ENCODE measurements at regions not wholly inside any gene's neighbourhood (a gene's known extent, or its start where the extent isn't known, plus 50 kb on each side); places are given as distances from the start of the nearest gene placed in this dataset.

DNA sequence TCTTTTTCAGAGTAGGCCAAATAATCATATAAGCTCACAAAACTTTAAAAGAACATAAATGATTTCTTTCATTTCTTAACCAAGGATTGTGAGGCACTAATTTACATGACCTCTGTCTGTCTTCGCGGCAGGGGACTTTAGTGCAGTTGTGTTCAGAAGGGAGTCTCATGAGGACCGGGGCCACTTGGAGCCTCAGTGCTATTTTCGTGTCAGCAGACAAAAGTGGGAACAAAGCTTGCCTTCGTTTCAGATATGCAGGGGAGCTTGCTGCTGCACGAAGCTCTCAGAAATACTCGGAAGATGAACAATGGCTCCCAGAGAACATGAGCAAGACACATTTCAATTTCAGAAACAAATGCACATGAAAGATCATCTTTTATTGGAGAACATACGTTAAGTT, 497.0 kb downstream of the CDH26 start:
- no peaks in the 10 kb centered on the region; the same call in 1 of the 2 replicates for H3K27me3 ChIP-seq (ENCODE audit: control insufficient read depth, insufficient read depth, low read length)
- DNase-seq, result no peak
- no peaks in the 10 kb centered on the region for H3K36me3 ChIP-seq (replicated peaks; ENCODE audit: control insufficient read depth, insufficient read depth, low read length)

DNA sequence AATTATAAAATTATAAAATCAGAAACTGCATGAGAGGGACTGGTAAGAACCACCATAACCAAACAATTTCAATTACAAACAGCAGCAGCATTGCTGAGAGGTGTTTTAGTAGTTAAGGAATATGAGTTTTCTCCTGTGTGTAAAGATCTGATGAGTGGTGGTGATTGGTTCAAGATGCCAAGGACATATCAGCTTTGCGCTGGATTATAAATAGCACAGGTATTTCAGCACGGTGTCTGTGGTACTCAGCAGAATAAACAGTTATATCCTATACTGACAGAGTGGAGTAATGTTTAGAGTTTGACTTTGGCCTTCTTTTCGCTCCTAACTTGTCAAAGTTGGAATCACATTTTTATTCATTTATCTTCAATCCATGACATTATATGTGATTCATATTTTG, 501.0 kb downstream of the CDH26 start:
- no peak overlapping the region for H3K4me3 ChIP-seq (ENCODE audit: insufficient read depth, low read depth, low read length)
- no peak for DNase-seq
- no peaks in the 10 kb centered on the region; the same call in 1 of the 2 replicates for H3K27me3 ChIP-seq (ENCODE audit: control insufficient read depth, insufficient read depth, low read length)
- H3K36me3 ChIP-seq (replicated peaks; ENCODE audit: control insufficient read depth, insufficient read depth, low read length), result no peaks in the 10 kb centered on the region

More for the DNA sequence above, 497.0 kb downstream of the CDH26 start:
- no peak overlapping the region for H3K4me3 ChIP-seq (ENCODE audit: insufficient read depth, low read depth, low read length)

DNA sequence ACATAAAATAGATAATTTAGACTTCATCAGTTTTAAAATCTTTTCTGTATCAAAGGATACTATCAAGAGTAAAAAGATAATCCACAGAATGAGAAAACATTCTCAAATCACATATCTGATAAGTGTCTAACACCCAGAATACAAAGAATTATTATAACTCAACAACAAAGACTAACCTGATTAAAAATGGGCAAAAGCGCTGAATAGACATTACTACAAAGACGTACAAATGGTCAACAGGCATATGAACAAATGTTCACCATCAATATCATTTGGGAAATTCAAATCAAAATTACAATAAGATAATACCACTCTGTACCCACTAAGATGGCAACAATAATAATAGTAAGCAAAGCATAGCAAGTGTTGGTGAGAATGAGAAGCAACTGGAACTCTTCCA, 503.8 kb downstream of the CDH26 start:
- H3K27me3 ChIP-seq (ENCODE audit: control insufficient read depth, insufficient read depth, low read length), result no peaks in the 10 kb centered on the region; the same call in 1 of the 2 replicates
- H3K4me3 ChIP-seq (ENCODE audit: insufficient read depth, low read depth, low read length), result no peak overlapping the region
- DNase-seq, result no peak
- H3K36me3 ChIP-seq (replicated peaks; ENCODE audit: control insufficient read depth, insufficient read depth, low read length), result no peaks in the 10 kb centered on the region

DNA sequence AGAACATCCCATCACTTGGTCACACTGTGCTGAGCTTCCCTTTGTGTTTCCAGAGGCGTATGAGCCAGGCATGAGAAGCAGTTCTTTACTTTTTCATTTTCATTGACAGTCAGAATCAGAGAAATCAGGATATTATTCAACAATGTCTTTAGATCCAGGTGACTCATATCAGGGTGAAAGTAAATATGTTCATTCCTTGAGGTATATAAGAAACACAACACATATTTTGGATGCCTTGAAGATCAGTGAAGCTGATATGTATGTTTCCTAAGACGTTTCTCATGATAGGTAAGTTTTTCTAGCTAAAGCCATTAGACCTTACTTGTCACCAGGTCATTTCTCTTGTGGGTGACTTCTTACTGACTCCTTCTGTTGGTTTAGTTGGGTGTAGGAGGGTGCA, 505.6 kb downstream of the CDH26 start:
- Histone ChIP-seq H3K36me3 (replicated peaks; ENCODE audit: control insufficient read depth, insufficient read depth, low read length) (no peaks in the 10 kb centered on the region), H3K4me3 (ENCODE audit: insufficient read depth, low read depth, low read length) (no peak overlapping the region), H3K27me3 (ENCODE audit: control insufficient read depth, insufficient read depth, low read length) (no peaks in the 10 kb centered on the region; the same call in 1 of the 2 replicates)
- no peak for DNase-seq

DNA sequence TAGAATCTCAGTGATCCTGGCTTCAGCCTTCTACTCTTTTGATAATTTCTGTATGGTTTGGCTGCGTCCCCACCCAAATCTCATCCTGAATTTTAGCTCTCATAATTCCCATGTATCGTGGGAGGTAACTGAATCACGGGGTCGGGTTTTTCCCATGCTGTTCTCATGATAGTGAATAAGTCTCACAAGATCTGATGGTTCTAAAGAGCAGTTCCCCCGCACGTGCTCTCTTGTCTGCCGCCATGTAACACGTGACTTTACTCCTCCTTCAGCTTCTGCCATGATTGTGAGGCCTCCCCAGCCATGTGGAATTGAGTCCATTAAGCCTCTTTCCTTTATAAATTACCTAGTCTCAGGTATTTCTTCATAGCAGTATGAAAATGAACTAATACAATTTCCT, 507.2 kb downstream of the CDH26 start:
- Histone ChIP-seq H3K27me3 (ENCODE audit: control insufficient read depth, insufficient read depth, low read length) (no peaks in the 10 kb centered on the region; the same call in 1 of the 2 replicates), H3K4me3 (ENCODE audit: insufficient read depth, low read depth, low read length) (no peak overlapping the region), H3K36me3 (replicated peaks; ENCODE audit: control insufficient read depth, insufficient read depth, low read length) (no peaks in the 10 kb centered on the region)
- DNase-seq, result no peak

DNA sequence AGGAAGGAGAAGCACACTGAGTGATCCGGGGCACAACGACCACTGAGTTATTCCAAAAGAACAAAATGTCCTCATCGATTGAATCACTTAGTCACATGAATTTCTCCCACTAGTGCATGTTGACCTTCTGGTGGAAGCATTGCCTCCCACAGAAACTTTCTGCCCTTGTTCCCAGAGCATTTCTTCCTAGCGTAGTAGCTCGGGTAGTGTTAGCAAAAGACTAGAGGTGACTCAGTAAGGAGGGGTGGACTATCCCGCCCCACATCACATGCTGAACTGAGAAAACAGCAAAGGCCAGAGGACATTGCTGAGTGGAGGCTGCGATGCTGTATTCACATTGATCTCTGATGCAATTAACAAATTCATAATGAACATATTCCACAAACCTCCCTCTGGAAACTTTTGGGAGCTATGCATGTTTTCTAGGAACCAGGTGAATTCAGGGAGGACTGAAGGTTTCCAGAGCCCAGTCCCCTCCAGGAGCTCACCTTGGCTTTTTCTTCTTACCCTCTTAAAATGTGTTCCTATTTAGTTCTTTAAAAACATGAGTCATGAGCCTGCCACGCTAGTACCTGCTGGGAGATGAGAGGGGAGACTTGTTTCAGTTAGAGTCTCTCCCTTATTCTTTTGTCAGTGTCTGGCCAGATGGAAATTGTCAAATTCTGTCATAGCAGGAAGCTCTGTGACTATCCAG, 507.9 kb downstream of the CDH26 start:
- Histone ChIP-seq H3K36me3 (replicated peaks; ENCODE audit: control insufficient read depth, insufficient read depth, low read length) (no peaks in the 10 kb centered on the region), H3K4me3 (ENCODE audit: insufficient read depth, low read depth, low read length) (no peak overlapping the region), H3K27me3 (ENCODE audit: control insufficient read depth, insufficient read depth, low read length) (no peaks in the 10 kb centered on the region; the same call in 1 of the 2 replicates)
- no peak for DNase-seq

DNA sequence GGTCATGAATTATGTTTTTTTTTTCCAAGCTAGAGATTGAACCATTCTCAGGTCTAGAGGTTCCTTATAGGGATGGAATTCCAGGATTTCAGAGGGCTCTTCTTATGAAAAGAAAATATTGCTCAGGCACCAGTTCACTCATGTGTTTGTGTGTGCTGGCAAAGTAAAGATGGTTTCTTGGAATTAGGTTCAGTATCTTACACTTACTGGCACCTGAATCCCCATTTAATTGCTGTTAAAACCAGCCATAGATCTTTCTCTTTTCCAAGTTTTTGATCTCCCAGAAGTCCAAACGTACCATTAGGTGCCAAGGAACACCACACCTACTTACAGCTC, 508.4 kb downstream of the CDH26 start:
- DNase-seq, result no peak
- H3K36me3 ChIP-seq (replicated peaks; ENCODE audit: control insufficient read depth, insufficient read depth, low read length), result no peaks in the 10 kb centered on the region
- no peak overlapping the region for H3K4me3 ChIP-seq (ENCODE audit: insufficient read depth, low read depth, low read length)
- no peaks in the 10 kb centered on the region; the same call in 1 of the 2 replicates for H3K27me3 ChIP-seq (ENCODE audit: control insufficient read depth, insufficient read depth, low read length)

DNA sequence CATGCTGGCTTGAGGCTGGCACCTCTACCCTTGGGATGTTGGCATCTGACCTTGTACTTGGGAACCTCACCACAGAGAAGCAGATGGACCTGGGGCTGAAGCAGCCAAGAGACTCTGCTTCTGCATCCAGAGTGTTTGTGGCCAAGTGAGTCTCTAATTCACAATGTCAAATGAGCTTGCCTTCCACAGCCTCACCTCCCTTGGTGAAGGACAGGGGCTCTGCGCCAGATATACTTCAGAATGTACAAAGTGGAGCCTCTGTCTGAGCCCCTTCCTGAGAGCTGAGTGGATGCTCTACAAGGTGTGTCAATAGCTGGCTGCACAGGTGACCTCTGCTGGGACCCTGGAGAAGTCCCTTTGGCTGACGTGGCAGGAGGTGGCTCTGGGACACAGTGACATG, 508.9 kb downstream of the CDH26 start:
- Histone ChIP-seq H3K36me3 (replicated peaks; ENCODE audit: control insufficient read depth, insufficient read depth, low read length) (no peaks in the 10 kb centered on the region), H3K4me3 (ENCODE audit: insufficient read depth, low read depth, low read length) (no peak overlapping the region), H3K27me3 (ENCODE audit: control insufficient read depth, insufficient read depth, low read length) (no peaks in the 10 kb centered on the region; the same call in 1 of the 2 replicates)
- DNase-seq, result no peak

- no peaks in the 10 kb centered on the region for H3K36me3 ChIP-seq (replicated peaks; ENCODE audit: control insufficient read depth, insufficient read depth, low read length)
- DNase-seq, result no peak
- H3K4me3 ChIP-seq (ENCODE audit: insufficient read depth, low read depth, low read length), result no peak overlapping the region
- no peaks in the 10 kb centered on the region; the same call in 1 of the 2 replicates for H3K27me3 ChIP-seq (ENCODE audit: control insufficient read depth, insufficient read depth, low read length)
Measured at GRCh38 chr20:60467771-60468170, 509.5 kb downstream of the CDH26 start.

DNA sequence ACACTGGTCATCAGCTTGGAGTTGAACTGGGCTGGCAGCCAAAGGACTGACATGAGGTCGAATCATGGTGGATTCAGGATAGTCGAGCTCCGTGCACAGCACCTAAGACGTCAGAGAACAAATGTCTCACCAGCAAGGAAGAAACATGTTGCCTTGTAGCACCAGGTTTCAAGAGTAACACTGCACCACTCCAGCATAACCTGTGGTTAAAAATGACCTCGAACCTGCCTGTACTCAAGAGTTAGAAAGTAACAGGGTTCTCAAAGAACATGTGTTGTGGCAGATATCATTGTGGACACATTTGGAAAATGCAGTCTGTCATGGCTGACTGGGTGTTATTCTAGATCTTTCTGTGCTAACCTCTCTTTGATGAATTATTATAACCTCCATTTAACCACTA, 511.6 kb downstream of the CDH26 start:
- no peak overlapping the region for H3K4me3 ChIP-seq (ENCODE audit: insufficient read depth, low read depth, low read length)
- DNase-seq, result no peak
- no peaks in the 10 kb centered on the region for H3K27me3 ChIP-seq (ENCODE audit: control insufficient read depth, insufficient read depth, low read length)
- no peaks in the 10 kb centered on the region for H3K36me3 ChIP-seq (replicated peaks; ENCODE audit: control insufficient read depth, insufficient read depth, low read length)

GRCh38 chr20:60470366-60470765, 512.1 kb downstream of the CDH26 start:
- Histone ChIP-seq H3K36me3 (replicated peaks; ENCODE audit: control insufficient read depth, insufficient read depth, low read length) (no peaks in the 10 kb centered on the region), H3K27me3 (ENCODE audit: control insufficient read depth, insufficient read depth, low read length) (no peaks in the 10 kb centered on the region), H3K4me3 (ENCODE audit: insufficient read depth, low read depth, low read length) (no peak overlapping the region)
- DNase-seq, result no peak

DNA sequence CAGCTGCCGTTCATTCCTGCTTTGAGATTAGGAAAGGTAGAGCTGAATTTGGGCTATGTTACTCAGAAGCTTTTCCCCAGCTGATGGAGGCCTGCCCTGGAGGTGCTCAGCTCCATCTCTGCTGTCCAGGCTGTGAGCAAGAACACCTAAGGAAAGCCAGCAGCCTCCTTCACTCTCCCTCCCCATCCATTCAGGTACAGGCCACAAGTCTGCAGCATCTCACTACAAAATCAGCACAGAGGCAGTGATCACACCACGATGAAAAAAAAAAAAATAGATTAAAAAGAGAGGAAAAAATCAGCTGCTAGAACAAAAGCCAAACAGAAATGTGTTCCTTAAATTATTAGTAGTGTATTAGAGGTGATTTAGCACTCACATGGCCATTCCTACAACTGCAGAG, 515.0 kb downstream of the CDH26 start:
- DNase-seq, result no peak
- H3K27me3 ChIP-seq (ENCODE audit: control insufficient read depth, insufficient read depth, low read length), result no peaks in the 10 kb centered on the region
- H3K36me3 ChIP-seq (replicated peaks; ENCODE audit: control insufficient read depth, insufficient read depth, low read length), result no peaks in the 10 kb centered on the region
- H3K4me3 ChIP-seq (ENCODE audit: insufficient read depth, low read depth, low read length), result no peak overlapping the region

- no peaks in the 10 kb centered on the region for H3K27me3 ChIP-seq (ENCODE audit: control insufficient read depth, insufficient read depth, low read length)
- no peak overlapping the region for H3K4me3 ChIP-seq (ENCODE audit: insufficient read depth, low read depth, low read length)
- no peak for DNase-seq
- H3K36me3 ChIP-seq (replicated peaks; ENCODE audit: control insufficient read depth, insufficient read depth, low read length), result no peaks in the 10 kb centered on the region
Measured at GRCh38 chr20:60474385-60474910, 516.2 kb downstream of the CDH26 start.

- no peak overlapping the region for H3K4me3 ChIP-seq (ENCODE audit: insufficient read depth, low read depth, low read length)
- no peaks in the 10 kb centered on the region for H3K36me3 ChIP-seq (replicated peaks; ENCODE audit: control insufficient read depth, insufficient read depth, low read length)
- H3K27me3 ChIP-seq (ENCODE audit: control insufficient read depth, insufficient read depth, low read length), result no peaks in the 10 kb centered on the region
- no peak for DNase-seq
Measured at GRCh38 chr20:60476045-60476444, 517.8 kb downstream of the CDH26 start.

GRCh38 chr20:60477958-60478357, 519.7 kb downstream of the CDH26 start:
- Histone ChIP-seq H3K4me3 (ENCODE audit: insufficient read depth, low read depth, low read length) (no peak overlapping the region), H3K36me3 (replicated peaks; ENCODE audit: control insufficient read depth, insufficient read depth, low read length) (no peaks in the 10 kb centered on the region), H3K27me3 (ENCODE audit: control insufficient read depth, insufficient read depth, low read length) (no peaks in the 10 kb centered on the region)
- DNase-seq, result no peak

All from H7 (cell line).